Epithelial cell of esophagus (primary cell): ENCODE measurements at regions not wholly inside any gene's neighbourhood (a gene's known extent, or its start where the extent isn't known, plus 50 kb on each side); places are given as distances from the start of the nearest gene placed in this dataset.
"Not testable (repeated sequence)": the region's sequence is repeated elsewhere in the genome, so short reads cannot be mapped to it uniquely, and the experiment has no call there.

ENCODE experiments used
- DNase-seq: peaks from one replicate; pipeline ENCODE4 v3.0.0; 2010; ENCODE audit warnings: low read depth
- H3K4me3 ChIP-seq: 2 replicates; pipeline ENCODE4 v1.5.1; 2011; ENCODE audit warnings: mild to moderate bottlenecking, low read length, control low read depth
- CTCF ChIP-seq: IDR thresholded peaks from 2 replicates; pipeline ENCODE4 v1.5.1; 2011; ENCODE audit warnings: low read depth, mild to moderate bottlenecking, low read length, control low read depth, inconsistent platforms; ENCODE audit not compliant: insufficient read depth; ENCODE audit errors: missing control alignments

DNA sequence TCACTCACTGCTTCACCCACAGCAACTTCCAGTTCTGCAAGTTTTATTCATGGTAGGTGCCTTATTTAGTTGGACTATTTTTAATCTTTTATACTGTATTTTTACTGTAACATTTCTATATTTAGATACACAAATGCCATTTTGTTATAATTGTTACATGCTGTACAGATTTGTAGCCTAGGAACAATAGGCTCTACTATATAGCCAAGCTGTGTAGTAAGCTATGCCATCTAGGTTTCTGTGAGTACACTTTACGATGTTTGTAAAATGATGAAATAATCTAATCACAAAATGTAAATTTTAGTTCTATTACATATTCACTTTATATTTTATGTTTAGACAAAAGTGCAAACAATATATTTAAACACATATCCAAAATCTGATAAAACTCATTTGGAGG is 1187.8 kb downstream of the TECRL start:
- H3K4me3 ChIP-seq, result no peak overlapping the region
- DNase-seq, result no peak
- no peak for TF ChIP-seq CTCF

DNA sequence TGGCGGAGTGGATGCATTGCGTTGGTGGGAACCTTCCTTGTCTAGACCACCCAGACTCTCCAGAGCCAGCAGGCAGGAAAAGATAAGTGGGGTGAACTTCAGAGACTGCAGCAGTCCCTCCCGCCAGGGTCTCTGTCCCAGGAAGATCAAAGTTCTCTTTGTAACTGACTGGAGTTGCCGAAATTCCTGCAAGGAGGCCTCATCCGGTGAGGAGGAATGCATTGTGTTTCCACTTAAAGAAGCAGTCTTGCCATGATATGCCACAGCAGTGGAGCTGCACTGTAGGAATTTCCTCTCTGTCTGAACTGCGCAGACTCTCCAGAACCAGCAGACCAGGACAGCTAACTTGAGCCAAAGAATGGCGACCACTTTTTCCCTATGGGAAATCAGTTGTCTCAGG is 1190.4 kb downstream of the TECRL start:
- no peak for DNase-seq
- no peak for TF ChIP-seq CTCF
- no peak overlapping the region for H3K4me3 ChIP-seq

GRCh38 chr4:63214076-63214475 is 1195.2 kb downstream of the TECRL start:
- no peak for TF ChIP-seq CTCF
- DNase-seq, result no peak
- H3K4me3 ChIP-seq, result no peak overlapping the region

GRCh38 chr4:63211776-63212479 is 1197.3 kb downstream of the TECRL start:
- no peak for TF ChIP-seq CTCF
- no peak for DNase-seq
- no peak overlapping the region for H3K4me3 ChIP-seq

GRCh38 chr4:63211375-63211774 is 1197.9 kb downstream of the TECRL start:
- no peak for DNase-seq
- H3K4me3 ChIP-seq, result no peak overlapping the region
- TF ChIP-seq CTCF, result no peak

- not testable (repeated sequence) for DNase-seq, H3K4me3 ChIP-seq
Measured at GRCh38 chr4:63193029-63193428, 1216.2 kb downstream of the TECRL start.

DNA sequence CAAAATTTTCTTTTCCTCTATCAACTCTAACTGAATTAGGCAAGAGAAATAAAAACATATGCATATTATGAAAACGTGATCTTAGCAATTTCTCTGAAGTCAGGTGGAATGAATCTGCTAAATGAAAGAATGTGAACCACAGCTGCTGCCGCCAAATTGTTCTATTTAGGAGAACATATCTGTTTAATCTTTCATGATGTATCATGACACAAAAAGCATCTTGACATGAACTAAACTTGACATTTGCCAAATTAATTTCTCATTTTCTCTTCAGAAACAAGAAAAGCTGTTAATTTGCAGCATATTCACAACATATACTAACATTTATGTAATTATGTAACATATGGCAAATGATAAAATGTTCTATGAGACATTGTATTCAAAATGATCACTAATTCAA is 1237.9 kb downstream of the TECRL start:
- no peak overlapping the region for H3K4me3 ChIP-seq
- no peak for DNase-seq
- TF ChIP-seq CTCF, result no peak
